HEK293T (cell line): ENCODE measurements at regions not wholly inside any gene's neighbourhood (a gene's known extent, or its start where the extent isn't known, plus 50 kb on each side); places are given as distances from the start of the nearest gene placed in this dataset.

Source experiments
- CTCF ChIA-PET: fragments of 350-600 bp; formaldehyde crosslinking; extraction: SDS; loops from one replicate; lab custom pipeline; 2021; ENCODE audit warnings: antibody characterized with exemption, inconsistent platforms; lab: Yijun Ruan, JAX
- POLR2A ChIA-PET: fragments of 350-600 bp; formaldehyde crosslinking; extraction: SDS; loops from one replicate; lab custom pipeline; 2020; ENCODE audit warnings: antibody characterized with exemption, inconsistent platforms; lab: Yijun Ruan, JAX
- DNase-seq: peaks from one replicate; pipeline ENCODE4 v3.0.0; 2012; ENCODE audit warnings: mixed read lengths; ENCODE audit errors: extremely low spot score
- ARNT ChIP-seq: fragments of 450-650 bp; IDR thresholded peaks from 2 replicates; pipeline ENCODE4 v1.6.1; 2017; ENCODE audit warnings: mild to moderate bottlenecking
- BHLHE40 ChIP-seq: fragments of 450-650 bp; IDR thresholded peaks from 2 replicates; pipeline ENCODE4 v1.6.1; 2016; ENCODE audit warnings: mild to moderate bottlenecking, moderate library complexity, borderline replicate concordance
- CTBP1 ChIP-seq: fragments of 450-650 bp; IDR thresholded peaks from 2 replicates; pipeline ENCODE4 v1.6.1; 2016; ENCODE audit warnings: borderline replicate concordance
- ELF4 ChIP-seq: fragments of 450-650 bp; IDR thresholded peaks from 2 replicates; pipeline ENCODE4 v1.6.1; 2017; ENCODE audit warnings: antibody characterized with exemption
- FOXA1 ChIP-seq: fragments of 450-650 bp; IDR thresholded peaks from 2 replicates; pipeline ENCODE4 v1.6.1; 2016; ENCODE audit warnings: mild to moderate bottlenecking
- FOXK2 ChIP-seq: fragments of 450-650 bp; IDR thresholded peaks from 2 replicates; pipeline ENCODE4 v1.6.1; 2016; ENCODE audit warnings: mild to moderate bottlenecking
- FOXM1 ChIP-seq: fragments of 450-650 bp; IDR thresholded peaks from 2 replicates; pipeline ENCODE4 v1.6.1; 2017; ENCODE audit warnings: mild to moderate bottlenecking, borderline replicate concordance
- HDGF ChIP-seq: fragments of 450-650 bp; IDR thresholded peaks from 2 replicates; pipeline ENCODE4 v1.6.1; 2017; ENCODE audit warnings: antibody characterized with exemption, borderline replicate concordance
- L3MBTL2 ChIP-seq: fragments of 450-650 bp; conservative IDR thresholded peaks from 2 replicates; pipeline ENCODE4 v1.6.1; 2016; ENCODE audit warnings: mild to moderate bottlenecking
- LEF1 ChIP-seq: fragments of 450-650 bp; IDR thresholded peaks from 2 replicates; pipeline ENCODE4 v1.6.1; 2017; ENCODE audit warnings: mild to moderate bottlenecking, borderline replicate concordance
- NFRKB ChIP-seq: fragments of 450-650 bp; IDR thresholded peaks from 2 replicates; pipeline ENCODE4 v1.6.1; 2016; ENCODE audit warnings: mild to moderate bottlenecking, moderate library complexity
- PKNOX1 ChIP-seq: fragments of 450-650 bp; IDR thresholded peaks from 2 replicates; pipeline ENCODE4 v1.6.1; 2016
- SP1 ChIP-seq: fragments of 450-650 bp; IDR thresholded peaks from 2 replicates; pipeline ENCODE4 v1.6.1; 2017
- SUZ12 ChIP-seq: fragments of 450-650 bp; IDR thresholded peaks from 2 replicates; pipeline ENCODE4 v1.6.1; 2016; ENCODE audit warnings: mild to moderate bottlenecking
- TARDBP ChIP-seq: fragments of 450-650 bp; IDR thresholded peaks from 2 replicates; pipeline ENCODE4 v1.6.1; 2016
- ZNF384 ChIP-seq: fragments of 450-650 bp; IDR thresholded peaks from 2 replicates; pipeline ENCODE4 v1.6.1; 2016

DNA sequence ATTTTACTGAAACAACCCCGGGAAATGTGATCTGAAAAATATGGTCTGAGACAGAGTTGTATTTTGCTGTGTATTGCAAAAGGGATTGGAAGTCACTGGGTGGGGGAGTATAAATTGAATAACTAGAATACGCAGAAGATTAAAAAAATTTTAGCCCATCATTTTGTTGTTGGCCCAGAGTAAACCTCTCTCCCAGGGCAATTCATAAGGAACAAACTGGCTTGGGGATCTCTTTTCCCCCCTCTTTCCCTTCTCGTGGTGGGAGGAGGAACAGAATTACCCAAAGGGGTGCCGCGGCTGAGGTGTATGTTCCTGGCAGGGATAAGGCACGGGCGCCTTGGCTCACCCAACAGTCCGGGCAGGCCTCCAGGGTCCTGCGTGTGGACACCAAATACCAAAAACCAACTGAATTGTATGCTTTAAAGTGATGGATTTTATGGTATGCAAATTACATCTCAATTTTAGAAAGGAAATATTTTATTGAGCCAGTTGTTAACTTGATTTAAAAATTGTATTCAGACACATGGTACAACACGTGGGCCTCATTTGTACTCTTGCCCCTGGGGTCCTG lies 121.2 kb upstream of the SPRED2 start:
- TF ChIP-seq ARNT (no peak), TARDBP (no peak), ZNF384 (no peak)
- no peak for DNase-seq
- ChIA-PET CTCF (interaction anchor here (0.6 kb wide), 1 partner anchor 203 kb away, joined by 3 read pairs; no protein-coding TSS in a partner anchor), POLR2A (no interaction called here)

GRCh38 chr2:65551528-65551927 lies 119.1 kb upstream of the SPRED2 start:
- POLR2A ChIA-PET = no interaction called here
- CTCF ChIA-PET = no interaction called here
- TF ChIP-seq ARNT = no peak
- no peak for TF ChIP-seq TARDBP
- no peak for TF ChIP-seq SUZ12
- no peak for TF ChIP-seq FOXA1
- TF ChIP-seq FOXK2 = no peak
- no peak for TF ChIP-seq PKNOX1
- TF ChIP-seq NFRKB = no peak
- TF ChIP-seq CTBP1 = no peak
- TF ChIP-seq L3MBTL2 = no peak
- no peak for TF ChIP-seq SP1
- TF ChIP-seq ELF4 = no peak
- TF ChIP-seq ZNF384 = no peak
- no peak for TF ChIP-seq FOXM1
- no peak for DNase-seq

DNA sequence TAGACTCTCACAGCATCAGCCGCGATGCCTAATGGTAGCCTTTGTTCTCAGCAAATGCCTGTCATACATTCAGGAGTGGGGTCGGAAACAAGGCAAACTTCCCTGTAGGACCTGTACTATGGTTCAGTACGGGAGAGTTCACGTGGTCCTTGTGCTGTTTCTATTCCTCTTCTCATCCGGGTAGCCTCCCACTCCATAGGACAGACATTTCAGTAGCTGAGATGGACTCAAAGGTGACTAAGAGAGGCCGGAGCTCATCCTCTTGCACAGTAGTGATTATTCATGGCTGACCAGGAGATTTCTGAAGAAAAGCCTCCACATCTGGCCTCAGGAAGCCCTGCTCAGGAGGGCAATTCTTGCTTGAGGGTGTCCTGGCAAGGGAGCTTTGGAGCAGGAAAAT lies 117.8 kb upstream of the SPRED2 start:
- CTCF ChIA-PET = no interaction called here
- POLR2A ChIA-PET = no interaction called here
- TF ChIP-seq SUZ12 = no peak
- DNase-seq = no peak

DNA sequence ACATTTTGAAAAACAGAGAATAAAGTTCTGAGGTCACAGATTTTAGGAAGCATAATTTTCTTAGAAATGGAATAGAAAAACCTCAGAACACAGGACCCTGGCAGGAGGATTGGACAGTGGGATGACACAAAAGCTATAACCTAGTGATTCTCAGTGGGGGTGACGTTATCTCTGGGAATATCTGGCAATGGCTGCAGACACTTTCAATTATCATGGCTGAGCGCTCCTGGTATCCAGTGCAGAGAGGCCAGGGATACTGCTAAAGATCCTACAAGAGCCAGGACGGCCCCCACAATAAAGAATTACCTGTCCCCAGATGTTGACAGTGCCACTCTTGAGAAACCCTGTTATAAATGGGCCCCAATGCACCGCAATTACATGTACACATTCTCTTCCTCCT lies 117.2 kb upstream of the SPRED2 start:
- TF ChIP-seq FOXK2 (no peak), FOXA1 (no peak), ELF4 (no peak), SUZ12 (no peak), ZNF384 (no peak), ARNT (no peak), L3MBTL2 (no peak), SP1 (no peak), TARDBP (no peak), LEF1 (no peak), FOXM1 (no peak), BHLHE40 (no peak), HDGF (no peak)
- DNase-seq = no peak
- POLR2A ChIA-PET = no interaction called here
- CTCF ChIA-PET = no interaction called here

- DNase-seq = no peak
- ChIA-PET POLR2A (no interaction called here), CTCF (no interaction called here)
- TF ChIP-seq PKNOX1 (no peak), L3MBTL2 (no peak), CTBP1 (no peak), SP1 (no peak), ARNT (no peak), TARDBP (no peak), ELF4 (no peak), FOXA1 (no peak), LEF1 (no peak), FOXK2 (no peak), ZNF384 (no peak)
These were observed 116.8 kb upstream of the SPRED2 start for GRCh38 chr2:65549257-65549627.

GRCh38 chr2:65548576-65549256 lies 116.3 kb upstream of the SPRED2 start:
- TF ChIP-seq TARDBP (no peak), CTBP1 (no peak), FOXM1 (no peak), LEF1 (no peak), SUZ12 (no peak), PKNOX1 (no peak), FOXA1 (no peak), ARNT (no peak), ELF4 (no peak), L3MBTL2 (no peak), FOXK2 (no peak)
- no peak for DNase-seq
- POLR2A ChIA-PET = no interaction called here
- CTCF ChIA-PET = no interaction called here

DNA sequence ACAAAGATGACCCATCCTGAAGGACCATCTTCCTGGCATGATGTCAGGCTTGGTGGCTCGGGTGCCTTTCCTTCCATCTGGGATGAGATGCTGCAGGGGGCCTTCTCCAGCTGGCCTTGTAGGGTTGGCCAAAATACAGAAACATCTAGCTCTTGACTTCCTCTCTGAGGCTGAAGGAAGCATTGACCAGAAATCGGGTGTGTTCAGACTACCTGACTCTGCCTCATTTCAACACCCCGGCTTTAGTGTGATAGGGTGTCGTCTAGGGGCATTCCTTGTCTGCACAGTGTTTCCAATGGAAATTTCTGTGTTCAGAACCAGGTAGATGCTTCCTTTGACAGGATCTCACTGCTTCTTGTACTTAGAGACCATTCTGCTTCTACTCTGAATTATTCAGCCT lies 115.7 kb upstream of the SPRED2 start:
- DNase-seq = no peak
- TF ChIP-seq TARDBP (no peak), L3MBTL2 (no peak), SP1 (no peak), PKNOX1 (no peak), ARNT (no peak), NFRKB (no peak), FOXA1 (no peak), CTBP1 (no peak)
- ChIA-PET CTCF (no interaction called here), POLR2A (no interaction called here)
